Mesothelial cell of epicardium (in vitro differentiated cells): ENCODE measurements at regions not wholly inside any gene's neighbourhood (a gene's known extent, or its start where the extent isn't known, plus 50 kb on each side); places are given as distances from the start of the nearest gene placed in this dataset.

Source experiments
- DNase-seq, 2 experiments: peaks; one replicate each; pipeline ENCODE4 v3.0.0; 2021; ENCODE audit warnings: low spot score in 2 of 2; ENCODE audit not compliant: unreplicated experiment in 2 of 2
- H3K27ac Mint-ChIP-seq: 2 replicates; pipeline ENCODE4 v1.8.0; 2021; ENCODE audit warnings: mixed read lengths
- H3K27me3 Mint-ChIP-seq: 2 replicates; pipeline ENCODE4 v1.8.0; 2021; ENCODE audit warnings: low read depth, mixed read lengths
- H3K36me3 Mint-ChIP-seq: 2 replicates; pipeline ENCODE4 v1.8.0; 2021; ENCODE audit warnings: mixed read lengths
- H3K4me1 Mint-ChIP-seq: 2 replicates; pipeline ENCODE4 v1.8.0; 2021; ENCODE audit warnings: mixed read lengths
- H3K4me3 Mint-ChIP-seq: 2 replicates; pipeline ENCODE4 v1.8.0; 2021; ENCODE audit warnings: mild to moderate bottlenecking, moderate library complexity, mixed read lengths
- H3K9me3 Mint-ChIP-seq: 2 replicates; pipeline ENCODE4 v1.8.0; 2021; ENCODE audit warnings: mixed read lengths
- CTCF ChIP-seq: fragments of 200-600 bp; sonication (generic); IDR thresholded peaks from one replicate; pipeline ENCODE4 v1.5.0; 2021; ENCODE audit warnings: antibody characterized with exemption; ENCODE audit not compliant: unreplicated experiment

- Mint-ChIP-seq H3K4me3 (no peak overlapping the region), H3K27me3 (no peaks in the 10 kb centered on the region), H3K36me3 (no peaks in the 10 kb centered on the region), H3K27ac (no peak overlapping the region), H3K9me3 (no peaks in the 10 kb centered on the region), H3K4me1 (peaks cover 3% of the 10 kb centered on the region)
- no peak for DNase-seq
- TF ChIP-seq CTCF: no peak
These were observed 761.7 kb downstream of the VGLL3 start for GRCh38 chr3:86229086-86229774.

GRCh38 chr3:86228101-86228500, 762.8 kb downstream of the VGLL3 start:
- DNase-seq: no peak
- Mint-ChIP-seq H3K4me3 (no peak overlapping the region), H3K27me3 (no peaks in the 10 kb centered on the region), H3K4me1 (peaks cover 3% of the 10 kb centered on the region), H3K36me3 (no peaks in the 10 kb centered on the region), H3K9me3 (no peaks in the 10 kb centered on the region), H3K27ac (no peak overlapping the region)
- TF ChIP-seq CTCF: no peak

- no peak overlapping the region for H3K27ac Mint-ChIP-seq
- DNase-seq: no peak
- no peaks in the 10 kb centered on the region for H3K36me3 Mint-ChIP-seq
- H3K4me1 Mint-ChIP-seq: peaks cover 3% of the 10 kb centered on the region
- no peak for TF ChIP-seq CTCF
- H3K4me3 Mint-ChIP-seq: no peak overlapping the region
- peaks cover 12% of the 10 kb centered on the region for H3K9me3 Mint-ChIP-seq
- H3K27me3 Mint-ChIP-seq: no peaks in the 10 kb centered on the region
These were observed 765.5 kb downstream of the VGLL3 start for GRCh38 chr3:86225461-86225860.

- no peak overlapping the region for H3K27ac Mint-ChIP-seq
- DNase-seq: no peak
- H3K4me3 Mint-ChIP-seq: no peak overlapping the region
These were observed 769.3 kb downstream of the VGLL3 start for GRCh38 chr3:86221601-86222000.

GRCh38 chr3:86208772-86209171, 782.2 kb downstream of the VGLL3 start:
- H3K4me3 Mint-ChIP-seq: no peak overlapping the region

More at GRCh38 chr3:86221601-86222000, 769.3 kb downstream of the VGLL3 start:
- Mint-ChIP-seq H3K36me3 (no peaks in the 10 kb centered on the region), H3K4me1 (no peaks in the 10 kb centered on the region), H3K9me3 (peaks cover 18% of the 10 kb centered on the region), H3K27me3 (no peaks in the 10 kb centered on the region)
- TF ChIP-seq CTCF: no peak

More at GRCh38 chr3:86208772-86209171, 782.2 kb downstream of the VGLL3 start:
- Mint-ChIP-seq H3K27ac (no peak overlapping the region), H3K9me3 (peaks cover 3% of the 10 kb centered on the region), H3K4me1 (no peaks in the 10 kb centered on the region), H3K36me3 (no peaks in the 10 kb centered on the region), H3K27me3 (no peaks in the 10 kb centered on the region)
- no peak for DNase-seq
- TF ChIP-seq CTCF: no peak
